HepG2 (cell line): ENCODE measurements at regions not wholly inside any gene's neighbourhood (a gene's known extent, or its start where the extent isn't known, plus 50 kb on each side); places are given as distances from the start of the nearest gene placed in this dataset.
"Not testable (repeated sequence)": the region's sequence is repeated elsewhere in the genome, so short reads cannot be mapped to it uniquely, and the experiment has no call there.

Experiments used
- CREM ChIP-seq, 2 experiments: sonication (generic) in 1 of 2; formaldehyde crosslinking in 1 of 2; IDR thresholded peaks; 2 replicates each; pipeline versions ENCODE4 v1.4.0 to v1.6.1; 2016 to 2020; ENCODE audit warnings: antibody characterized with exemption in 1 of 2, mild to moderate bottlenecking in 1 of 2, missing genetic modification reagents in 1 of 2
- ZNF431 ChIP-seq: sonication (generic); formaldehyde crosslinking; IDR thresholded peaks from 2 replicates; pipeline ENCODE4 v1.9.0; 2022; ENCODE audit warnings: missing genetic modification reagents, low read depth, mild to moderate bottlenecking, borderline replicate concordance

GRCh38 chr7:76904688-76905087, 127.5 kb downstream of the SPDYE17 start:
- not testable (repeated sequence) for TF ChIP-seq ZNF431 (CRISPR knock-in tag); CREM (IDR thresholded peaks at IDR 0.05); CREM (CRISPR knock-in tag; IDR thresholded peaks at IDR 0.05)
